ENCODE measurements at regions not wholly inside any gene's neighbourhood (a gene's known extent, or its start where the extent isn't known, plus 50 kb on each side); places are given as distances from the start of the nearest gene placed in this dataset.
"Not testable (repeated sequence)": the region's sequence is repeated elsewhere in the genome, so short reads cannot be mapped to it uniquely, and the experiment has no call there.

GRCh38 chr14:25699981-25700380, 650.0 kb upstream of the STXBP6 start:
- Histone ChIP-seq H3K4me1 (ENCODE audit: control insufficient read depth in 1 of 2, insufficient read depth in 2 of 2, low read length in 2 of 2) (no peaks in the 10 kb centered on the region), H3K36me3 (ENCODE audit: control insufficient read depth in 1 of 2, insufficient read depth in 2 of 2, low read length in 1 of 2) (no peaks in the 10 kb centered on the region), H3K27me3 (ENCODE audit: control insufficient read depth in 1 of 2, insufficient read depth in 2 of 2, low read length in 1 of 2) (no peaks in the 10 kb centered on the region), H3K9me3 (ENCODE audit: control insufficient read depth, low read length) (no peaks in the 10 kb centered on the region), H3K4me3 (ENCODE audit: low read length in 2 of 2) (no peak overlapping the region), H3K27ac (ENCODE audit: low read depth in 1 of 2, low read length in 2 of 2) (no peak overlapping the region)
- 50 to 55% methylated on average over 4 of the region's 4 CpGs for WGBS, 2 donors
- DNase-seq (no peak), ATAC-seq (ENCODE audit: low FRiP score) (no peak)
- intact Hi-C loops (cut with DNase I) = no loop called here

GRCh38 chr14:25698111-25698510, 648.2 kb upstream of the STXBP6 start:
- DNase-seq = no peak
- Histone ChIP-seq H3K4me3 (ENCODE audit: low read length in 2 of 2) (no peak overlapping the region), H3K27ac (ENCODE audit: low read depth in 1 of 2, low read length in 2 of 2) (no peak overlapping the region), H3K4me1 (ENCODE audit: control insufficient read depth in 1 of 2, insufficient read depth in 2 of 2, low read length in 2 of 2) (no peaks in the 10 kb centered on the region), H3K27me3 (ENCODE audit: control insufficient read depth in 1 of 2, insufficient read depth in 2 of 2, low read length in 1 of 2) (no peaks in the 10 kb centered on the region), H3K36me3 (ENCODE audit: control insufficient read depth in 1 of 2, insufficient read depth in 2 of 2, low read length in 1 of 2) (no peaks in the 10 kb centered on the region), H3K9me3 (ENCODE audit: control insufficient read depth, low read length) (no peaks in the 10 kb centered on the region)
- WGBS, 2 donors = 75 to 76% methylated on average over 1 of the region's 1 CpG
- ATAC-seq (ENCODE audit: low FRiP score) = no peak
- intact Hi-C loops (cut with DNase I) = no loop called here

- no peak for ATAC-seq (ENCODE audit: low FRiP score)
Observed at GRCh38 chr14:25696176-25696575, 646.2 kb upstream of the STXBP6 start.

DNA sequence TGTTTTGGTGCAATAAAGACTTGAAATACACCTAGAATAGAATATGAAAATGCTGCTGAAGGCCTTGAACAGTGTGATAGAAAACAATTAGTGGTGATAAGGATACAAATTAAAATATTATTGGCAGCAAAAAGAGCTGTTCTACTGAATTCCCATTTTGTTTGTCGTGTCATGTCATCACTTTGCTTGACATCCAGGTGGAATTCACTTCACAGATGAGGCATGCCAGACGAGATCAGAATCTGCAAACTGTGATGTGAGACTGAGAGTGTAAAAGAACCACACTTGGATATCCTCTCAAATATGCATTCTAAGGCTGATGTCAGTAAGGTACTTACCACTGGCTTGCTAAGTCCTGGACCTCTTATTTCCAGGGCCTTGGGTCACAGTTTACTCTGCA, 635.1 kb upstream of the STXBP6 start:
- H3K4me1 ChIP-seq (ENCODE audit: control insufficient read depth in 1 of 2, insufficient read depth in 2 of 2, low read length in 2 of 2) = no peaks in the 10 kb centered on the region
- no peak overlapping the region for H3K4me3 ChIP-seq (ENCODE audit: low read length in 2 of 2)
- DNase-seq (no peak), ATAC-seq (ENCODE audit: low FRiP score) (no peak)
- H3K27me3 ChIP-seq (ENCODE audit: control insufficient read depth in 1 of 2, insufficient read depth in 2 of 2, low read length in 1 of 2) = no peaks in the 10 kb centered on the region
- no peak overlapping the region for H3K27ac ChIP-seq (ENCODE audit: low read depth in 1 of 2, low read length in 2 of 2)
- H3K9me3 ChIP-seq (ENCODE audit: control insufficient read depth, low read length) = no peaks in the 10 kb centered on the region
- 58 to 59% methylated on average over 2 of the region's 2 CpGs for WGBS, 2 donors
- intact Hi-C loops (cut with DNase I) = no loop called here
- no peaks in the 10 kb centered on the region for H3K36me3 ChIP-seq (ENCODE audit: control insufficient read depth in 1 of 2, insufficient read depth in 2 of 2, low read length in 1 of 2)

More at GRCh38 chr14:25696176-25696575, 646.2 kb upstream of the STXBP6 start:
- intact Hi-C loops (cut with DNase I) = no loop called here
- Histone ChIP-seq H3K36me3 (ENCODE audit: control insufficient read depth in 1 of 2, insufficient read depth in 2 of 2, low read length in 1 of 2) (no peaks in the 10 kb centered on the region), H3K27me3 (ENCODE audit: control insufficient read depth in 1 of 2, insufficient read depth in 2 of 2, low read length in 1 of 2) (no peaks in the 10 kb centered on the region), H3K9me3 (ENCODE audit: control insufficient read depth, low read length) (no peaks in the 10 kb centered on the region), H3K4me3 (ENCODE audit: low read length in 2 of 2) (no peak overlapping the region), H3K4me1 (ENCODE audit: control insufficient read depth in 1 of 2, insufficient read depth in 2 of 2, low read length in 2 of 2) (no peaks in the 10 kb centered on the region), H3K27ac (ENCODE audit: low read depth in 1 of 2, low read length in 2 of 2) (no peak overlapping the region)
- DNase-seq = no peak
- WGBS, 2 donors = 81% methylated on average over 3 of the region's 3 CpGs

DNA sequence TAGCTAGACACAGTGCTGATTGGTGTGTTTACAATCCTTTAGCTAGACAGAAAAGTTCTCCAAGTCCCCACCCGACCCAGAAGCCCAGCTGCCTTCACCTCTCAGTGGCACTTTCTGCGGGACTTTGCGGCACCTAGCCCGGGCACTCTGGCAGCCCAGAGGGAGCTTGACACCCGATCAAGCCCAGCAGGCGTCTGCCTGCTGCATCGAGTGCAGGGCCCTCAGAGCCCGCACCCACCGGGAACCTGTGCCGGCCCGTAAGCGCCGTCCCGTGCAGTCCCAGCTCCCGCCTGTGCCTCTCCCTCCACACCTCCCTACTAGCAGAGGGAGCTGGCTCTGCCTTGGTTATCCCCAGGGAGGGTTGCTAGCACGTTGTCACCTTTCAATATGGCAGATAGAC, 631.0 kb upstream of the STXBP6 start:
- Histone ChIP-seq H3K9me3 (ENCODE audit: control insufficient read depth, low read length) (no peaks in the 10 kb centered on the region), H3K27me3 (ENCODE audit: control insufficient read depth in 1 of 2, insufficient read depth in 2 of 2, low read length in 1 of 2) (no peaks in the 10 kb centered on the region), H3K4me1 (ENCODE audit: control insufficient read depth in 1 of 2, insufficient read depth in 2 of 2, low read length in 2 of 2) (no peaks in the 10 kb centered on the region), H3K4me3 (ENCODE audit: low read length in 2 of 2) (no peak overlapping the region), H3K36me3 (ENCODE audit: control insufficient read depth in 1 of 2, insufficient read depth in 2 of 2, low read length in 1 of 2) (no peaks in the 10 kb centered on the region), H3K27ac (ENCODE audit: low read depth in 1 of 2, low read length in 2 of 2) (no peak overlapping the region)
- intact Hi-C loops (cut with DNase I) = no loop called here
- DNase-seq (peak in 1 of 2 donors; percentile 53), ATAC-seq (ENCODE audit: low FRiP score) (no peak)
- 89 to 91% methylated on average over 16 of the region's 16 CpGs for WGBS, 2 donors

GRCh38 chr14:25680511-25680910, 630.6 kb upstream of the STXBP6 start:
- H3K27me3 ChIP-seq (ENCODE audit: control insufficient read depth in 1 of 2, insufficient read depth in 2 of 2, low read length in 1 of 2); DNase-seq; H3K36me3 ChIP-seq (ENCODE audit: control insufficient read depth in 1 of 2, insufficient read depth in 2 of 2, low read length in 1 of 2); ATAC-seq (ENCODE audit: low FRiP score); intact Hi-C loops (cut with DNase I); H3K9me3 ChIP-seq (ENCODE audit: control insufficient read depth, low read length); H3K4me3 ChIP-seq (ENCODE audit: low read length in 2 of 2); H3K27ac ChIP-seq (ENCODE audit: low read depth in 1 of 2, low read length in 2 of 2); H3K4me1 ChIP-seq (ENCODE audit: control insufficient read depth in 1 of 2, insufficient read depth in 2 of 2, low read length in 2 of 2): not testable (repeated sequence)
- 92 to 96% methylated on average over 4 of the region's 4 CpGs for WGBS, 2 donors

DNA sequence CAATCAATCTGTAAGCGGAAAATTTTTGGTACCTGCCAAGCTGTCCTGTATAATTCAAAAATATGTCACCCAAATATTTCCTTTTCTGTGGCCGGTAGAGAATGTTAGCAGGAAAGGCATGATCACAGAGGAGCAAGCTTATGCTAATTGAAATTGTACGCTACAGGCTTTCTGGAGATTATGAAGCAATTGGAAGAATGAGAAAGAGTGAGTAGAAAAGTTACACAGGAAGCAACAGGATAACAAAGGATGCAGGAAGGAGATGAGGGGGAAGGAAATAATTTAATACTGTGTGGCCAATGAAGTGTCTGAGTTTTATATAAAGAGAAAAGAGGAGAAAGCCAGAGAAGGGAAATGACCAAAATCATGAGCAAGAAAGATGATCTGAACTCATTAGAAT, 627.2 kb upstream of the STXBP6 start:
- H3K9me3 ChIP-seq (ENCODE audit: control insufficient read depth, low read length) = no peaks in the 10 kb centered on the region
- no peak overlapping the region for H3K4me3 ChIP-seq (ENCODE audit: low read length in 2 of 2)
- no peaks in the 10 kb centered on the region for H3K36me3 ChIP-seq (ENCODE audit: control insufficient read depth in 1 of 2, insufficient read depth in 2 of 2, low read length in 1 of 2)
- H3K4me1 ChIP-seq (ENCODE audit: control insufficient read depth in 1 of 2, insufficient read depth in 2 of 2, low read length in 2 of 2) = no peaks in the 10 kb centered on the region
- ATAC-seq (ENCODE audit: low FRiP score) = no peak
- 17 to 20% methylated on average over 3 of the region's 3 CpGs for WGBS, 2 donors
- H3K27me3 ChIP-seq (ENCODE audit: control insufficient read depth in 1 of 2, insufficient read depth in 2 of 2, low read length in 1 of 2) = no peaks in the 10 kb centered on the region
- intact Hi-C loops (cut with DNase I) = no loop called here
- H3K27ac ChIP-seq (ENCODE audit: low read depth in 1 of 2, low read length in 2 of 2) = no peak overlapping the region
- DNase-seq = no peak

- no peak overlapping the region for H3K4me3 ChIP-seq (ENCODE audit: low read length in 2 of 2)
- peaks cover 4% of the 10 kb centered on the region for H3K9me3 ChIP-seq (ENCODE audit: control insufficient read depth, low read length)
- intact Hi-C loops (cut with DNase I) = no loop called here
- DNase-seq (no peak), ATAC-seq (ENCODE audit: low FRiP score) (no peak)
- H3K36me3 ChIP-seq (ENCODE audit: control insufficient read depth in 1 of 2, insufficient read depth in 2 of 2, low read length in 1 of 2) = no peaks in the 10 kb centered on the region
- no peaks in the 10 kb centered on the region for H3K27me3 ChIP-seq (ENCODE audit: control insufficient read depth in 1 of 2, insufficient read depth in 2 of 2, low read length in 1 of 2)
- H3K27ac ChIP-seq (ENCODE audit: low read depth in 1 of 2, low read length in 2 of 2) = no peak overlapping the region
- WGBS, 2 donors = 52 to 61% methylated on average over 2 of the region's 2 CpGs
- no peaks in the 10 kb centered on the region for H3K4me1 ChIP-seq (ENCODE audit: control insufficient read depth in 1 of 2, insufficient read depth in 2 of 2, low read length in 2 of 2)
Observed at GRCh38 chr14:25667387-25667786, 617.4 kb upstream of the STXBP6 start.

- intact Hi-C loops (cut with DNase I) = no loop called here
- ATAC-seq (ENCODE audit: low FRiP score) = no peak
- H3K9me3 ChIP-seq (ENCODE audit: control insufficient read depth, low read length) = peaks cover 4% of the 10 kb centered on the region
- no peak for DNase-seq
- no peaks in the 10 kb centered on the region for H3K27me3 ChIP-seq (ENCODE audit: control insufficient read depth in 1 of 2, insufficient read depth in 2 of 2, low read length in 1 of 2)
- H3K4me3 ChIP-seq (ENCODE audit: low read length in 2 of 2) = no peak overlapping the region
- H3K36me3 ChIP-seq (ENCODE audit: control insufficient read depth in 1 of 2, insufficient read depth in 2 of 2, low read length in 1 of 2) = no peaks in the 10 kb centered on the region
- no peak overlapping the region for H3K27ac ChIP-seq (ENCODE audit: low read depth in 1 of 2, low read length in 2 of 2)
- no peaks in the 10 kb centered on the region for H3K4me1 ChIP-seq (ENCODE audit: control insufficient read depth in 1 of 2, insufficient read depth in 2 of 2, low read length in 2 of 2)
- WGBS, 2 donors = 54 to 59% methylated on average over 4 of the region's 4 CpGs
Observed at GRCh38 chr14:25666877-25667276, 616.9 kb upstream of the STXBP6 start.

Data from aorta (tissue), 5 donors.